Lung (tissue), 11 donors: ENCODE measurements at regions not wholly inside any gene's neighbourhood (a gene's known extent, or its start where the extent isn't known, plus 50 kb on each side); places are given as distances from the start of the nearest gene placed in this dataset.

Experiments used
- ATAC-seq: fragments of 200-7000 bp; cut with Tn5 transposase; one replicate; pipeline ENCODE4 v1.9.1; 2020; ENCODE audit warnings: moderate number of reproducible peaks; ENCODE audit not compliant: insufficient read depth, low FRiP score
- DNase-seq, 3 donors: peaks; one replicate each; pipeline ENCODE4 v3.0.0-alpha.2; 2013 to 2017
- H3K27ac ChIP-seq, 2 donors: one replicate each; pipeline ENCODE4 v1.5.1; 2013; ENCODE audit warnings: mild to moderate bottlenecking in 2 of 2, moderate library complexity in 2 of 2, control low read depth in 1 of 2, inconsistent platforms in 1 of 2, low read depth in 1 of 2, low read length in 1 of 2
- H3K27me3 ChIP-seq, 3 donors: one replicate each; pipeline ENCODE4 v1.5.1; 2013; ENCODE audit warnings: low read length in 2 of 3; ENCODE audit not compliant: control insufficient read depth in 3 of 3, insufficient read depth in 3 of 3
- H3K36me3 ChIP-seq, 4 donors: one replicate each; pipeline ENCODE4 v1.5.1; 2013; ENCODE audit warnings: low read length in 4 of 4, mild to moderate bottlenecking in 1 of 4, moderate library complexity in 1 of 4; ENCODE audit not compliant: control insufficient read depth in 4 of 4, insufficient read depth in 4 of 4
- H3K4me1 ChIP-seq, 5 donors: one replicate each; pipeline ENCODE4 v1.5.1; 2013; ENCODE audit warnings: low read length in 5 of 5, mild to moderate bottlenecking in 2 of 5, moderate library complexity in 1 of 5; ENCODE audit not compliant: control insufficient read depth in 5 of 5, insufficient read depth in 5 of 5
- H3K4me3 ChIP-seq: one replicate; pipeline ENCODE4 v1.5.1; 2013; ENCODE audit warnings: mild to moderate bottlenecking, control low read depth, moderate library complexity
- H3K9ac ChIP-seq, 2 donors: one replicate each; pipeline ENCODE4 v1.5.1; 2013; ENCODE audit warnings: low read length in 2 of 2, control low read depth in 1 of 2; ENCODE audit not compliant: insufficient read depth in 1 of 2
- H3K9me3 ChIP-seq, 4 donors: one replicate each; pipeline ENCODE4 v1.5.1; 2013; ENCODE audit warnings: low read length in 3 of 4, mild to moderate bottlenecking in 1 of 4, moderate library complexity in 1 of 4; ENCODE audit not compliant: control insufficient read depth in 4 of 4, insufficient read depth in 3 of 4
- WGBS, 2 donors: extraction: QIAGEN DNeasy Blood & Tissue Kit; methylation state at CpG; one replicate each; pipeline ENCODE4 v1.1.7; 2013; 5-methylcytosine and 5-hydroxymethylcytosine counted together
- TF ChIP-seq, protein P1 (sequence below): IDR thresholded peaks from 2 replicates; pipeline ENCODE4 v1.5.1; 2012; ENCODE audit warnings: mild to moderate bottlenecking; ENCODE audit errors: control extremely low read depth, extremely low read depth
- donor health status: control.
- donor health status: control.
- donor health status: Bipolar disorder and iron deficiency.
- donor health status: healthy.
- donor health status: DM: yes; HTN: yes; CAD: no.

DNA sequence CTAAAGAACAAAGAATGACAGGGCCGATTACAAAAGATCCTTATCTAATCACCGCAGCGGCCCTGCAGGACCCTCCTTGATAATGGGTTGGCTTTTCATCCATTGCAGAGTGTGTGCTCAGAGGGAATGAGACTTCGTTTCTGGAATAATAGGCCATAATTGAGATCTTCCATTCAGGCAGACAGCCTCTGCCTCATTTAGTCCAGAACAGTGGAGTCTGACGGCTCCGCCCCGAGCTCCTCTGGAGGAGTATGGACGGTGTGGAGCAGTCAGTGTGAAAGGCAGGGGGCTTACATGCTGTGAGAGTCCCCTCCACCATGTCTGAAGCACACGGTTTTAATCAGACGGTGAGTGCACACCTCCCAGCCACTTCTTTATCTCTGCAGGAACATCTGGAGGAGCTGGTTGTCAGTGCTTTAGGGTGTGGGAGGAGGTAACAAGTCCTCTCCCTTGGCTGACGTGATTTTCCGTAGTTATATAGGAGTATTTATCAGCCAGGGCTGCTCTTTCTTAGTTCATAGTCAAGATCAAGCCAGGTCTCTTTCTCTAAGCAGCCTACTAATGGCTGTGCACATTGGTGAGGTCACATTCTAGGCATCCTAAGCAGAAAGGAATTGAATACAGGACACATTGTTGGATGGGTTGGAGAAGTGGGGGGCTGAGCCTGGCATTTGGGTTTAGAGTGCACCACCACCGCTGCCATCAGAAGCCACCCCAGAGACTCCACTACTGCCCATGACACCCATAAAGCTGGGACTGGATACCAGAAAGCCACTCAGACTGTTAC lies 1477.9 kb downstream of the TBC1D22A start:
- H3K4me3 ChIP-seq: no peak overlapping the region
- DNase-seq (no peak), ATAC-seq (no peak)
- H3K27me3 ChIP-seq: peaks cover 0 to 9% (median 0%) of the 10 kb centered on the region in 3 donors
- no peak overlapping the region for H3K27ac ChIP-seq
- TF ChIP-seq, protein P1, sequence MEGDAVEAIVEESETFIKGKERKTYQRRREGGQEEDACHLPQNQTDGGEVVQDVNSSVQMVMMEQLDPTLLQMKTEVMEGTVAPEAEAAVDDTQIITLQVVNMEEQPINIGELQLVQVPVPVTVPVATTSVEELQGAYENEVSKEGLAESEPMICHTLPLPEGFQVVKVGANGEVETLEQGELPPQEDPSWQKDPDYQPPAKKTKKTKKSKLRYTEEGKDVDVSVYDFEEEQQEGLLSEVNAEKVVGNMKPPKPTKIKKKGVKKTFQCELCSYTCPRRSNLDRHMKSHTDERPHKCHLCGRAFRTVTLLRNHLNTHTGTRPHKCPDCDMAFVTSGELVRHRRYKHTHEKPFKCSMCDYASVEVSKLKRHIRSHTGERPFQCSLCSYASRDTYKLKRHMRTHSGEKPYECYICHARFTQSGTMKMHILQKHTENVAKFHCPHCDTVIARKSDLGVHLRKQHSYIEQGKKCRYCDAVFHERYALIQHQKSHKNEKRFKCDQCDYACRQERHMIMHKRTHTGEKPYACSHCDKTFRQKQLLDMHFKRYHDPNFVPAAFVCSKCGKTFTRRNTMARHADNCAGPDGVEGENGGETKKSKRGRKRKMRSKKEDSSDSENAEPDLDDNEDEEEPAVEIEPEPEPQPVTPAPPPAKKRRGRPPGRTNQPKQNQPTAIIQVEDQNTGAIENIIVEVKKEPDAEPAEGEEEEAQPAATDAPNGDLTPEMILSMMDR: no peak
- WGBS, 2 donors: 67 to 69% methylated on average over 13 of the region's 13 CpGs
- H3K4me1 ChIP-seq: no peaks in the 10 kb centered on the region
- no peak overlapping the region for H3K9ac ChIP-seq
- H3K36me3 ChIP-seq: no peaks in the 10 kb centered on the region
- no peaks in the 10 kb centered on the region for H3K9me3 ChIP-seq

DNA sequence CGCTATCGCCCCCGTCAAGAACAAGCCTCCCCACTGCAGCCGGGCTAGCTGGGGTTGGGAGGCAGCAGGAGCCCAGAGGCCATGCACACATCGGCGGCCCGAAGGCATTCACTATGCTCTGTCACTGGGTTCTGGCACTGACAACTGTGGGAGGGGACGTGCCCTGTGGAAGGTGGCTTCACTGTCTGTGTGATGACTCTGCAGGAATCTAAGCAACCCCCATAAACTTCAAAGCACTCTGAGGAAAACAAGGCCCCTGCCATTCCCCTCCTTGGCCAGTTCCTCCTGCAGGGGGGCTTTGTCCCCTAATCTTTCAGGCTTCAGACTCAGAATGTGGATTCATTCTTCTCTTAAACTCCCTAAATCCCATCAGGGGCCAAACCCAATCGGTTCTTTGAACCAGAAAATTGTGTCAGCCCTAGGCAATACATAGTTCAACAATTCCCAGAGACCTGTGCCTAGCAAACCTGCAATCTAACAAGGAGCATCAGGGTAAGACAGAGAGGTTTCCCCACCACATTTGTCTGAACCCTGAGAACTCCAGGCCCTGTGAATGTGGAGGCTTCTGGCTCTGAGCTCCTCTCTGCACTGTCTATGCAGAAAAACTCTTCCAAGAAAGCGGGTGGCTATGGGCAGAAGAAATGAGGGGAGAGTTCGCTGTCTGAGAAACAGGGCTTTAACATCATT lies 1477.2 kb downstream of the TBC1D22A start:
- no peak for DNase-seq
- TF ChIP-seq, protein P1: no peak
- Histone ChIP-seq H3K4me1 (no peaks in the 10 kb centered on the region), H3K27ac (no peak overlapping the region), H3K36me3 (no peaks in the 10 kb centered on the region), H3K9me3 (no peaks in the 10 kb centered on the region), H3K9ac (no peak overlapping the region), H3K27me3 (peaks cover 0 to 9% (median 0%) of the 10 kb centered on the region in 3 donors), H3K4me3 (no peak overlapping the region)
- ATAC-seq: no peak
- WGBS, 2 donors: 49 to 62% methylated on average over 11 of the region's 11 CpGs

DNA sequence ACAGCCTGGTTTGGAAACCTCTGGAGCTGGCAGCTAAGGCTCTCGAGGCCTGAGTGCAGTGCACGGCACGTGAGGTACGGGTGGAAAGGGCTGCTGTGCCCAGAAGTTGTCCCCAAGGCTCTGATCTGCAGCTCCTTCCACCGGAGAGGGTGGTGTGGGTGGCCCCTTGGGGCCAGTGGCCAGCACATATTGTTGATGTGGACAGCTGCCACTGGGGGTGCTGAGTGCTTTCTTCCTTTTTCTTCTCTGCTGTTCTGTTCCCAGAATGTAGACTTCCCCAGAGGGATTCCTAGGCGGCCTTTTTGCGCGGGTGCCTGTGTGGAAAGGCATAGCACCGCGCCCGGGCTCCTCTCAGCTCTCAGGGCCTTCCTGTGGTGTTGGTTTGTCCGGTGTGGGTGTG lies 1476.5 kb downstream of the TBC1D22A start:
- Histone ChIP-seq H3K36me3 (no peaks in the 10 kb centered on the region), H3K4me3 (no peak overlapping the region), H3K27me3 (peaks cover 0 to 9% (median 0%) of the 10 kb centered on the region in 3 donors), H3K9ac (no peak overlapping the region), H3K27ac (no peak overlapping the region), H3K4me1 (no peaks in the 10 kb centered on the region), H3K9me3 (peaks cover 0 to 2% (median 0%) of the 10 kb centered on the region in 4 donors)
- no peak for ATAC-seq
- TF ChIP-seq, protein P1: no peak
- no peak for DNase-seq
- WGBS, 2 donors: 47 to 65% methylated on average over 12 of the region's 12 CpGs
